WTC11 (cell line): ENCODE measurements at regions not wholly inside any gene's neighbourhood (a gene's known extent, or its start where the extent isn't known, plus 50 kb on each side); places are given as distances from the start of the nearest gene placed in this dataset.

Experiments
- ATAC-seq: fragments of 200-7000 bp; cut with Tn5 transposase; 2 replicates; pipeline ENCODE4 v1.10.0; 2021; ENCODE audit warnings: mild to moderate bottlenecking, moderate library complexity
- CTCF ChIA-PET: fragments of 300-600 bp; sonication (Branson Sonifier 250); formaldehyde crosslinking; loops from one replicate; lab custom pipeline; 2021; ENCODE audit warnings: antibody characterized with exemption; lab: Charles Lee
- POLR2A ChIA-PET: fragments of 350-600 bp; sonication (Branson Sonifier 250); formaldehyde crosslinking; loops from one replicate; lab custom pipeline; 2021; ENCODE audit warnings: antibody characterized with exemption; lab: Charles Lee
- DNase-seq: peaks from one replicate; pipeline ENCODE4 v3.0.0; 2021; ENCODE audit warnings: low spot score
- H3K27ac Mint-ChIP-seq: 2 replicates; pipeline ENCODE4 v1.8.0; 2021; ENCODE audit warnings: mixed read lengths
- H3K27me3 Mint-ChIP-seq: 2 replicates; pipeline ENCODE4 v1.8.0; 2021; ENCODE audit warnings: low read depth, mild to moderate bottlenecking, moderate library complexity, mixed read lengths
- H3K36me3 Mint-ChIP-seq: 2 replicates; pipeline ENCODE4 v1.8.0; 2021; ENCODE audit warnings: mixed read lengths
- H3K4me1 Mint-ChIP-seq: 2 replicates; pipeline ENCODE4 v1.8.0; 2022; ENCODE audit warnings: mixed read lengths
- H3K4me3 Mint-ChIP-seq: 2 replicates; pipeline ENCODE4 v1.8.0; 2021; ENCODE audit warnings: mild to moderate bottlenecking, moderate library complexity, mixed read lengths
- H3K9me3 Mint-ChIP-seq: 2 replicates; pipeline ENCODE4 v1.8.0; 2021; ENCODE audit warnings: mixed read lengths
- ATF1 ChIP-seq: sonication (generic); formaldehyde crosslinking; IDR thresholded peaks from 2 replicates; pipeline ENCODE4 v1.8.1; 2023; ENCODE audit warnings: mild to moderate bottlenecking, moderate library complexity, missing genetic modification reagents
- ERG ChIP-seq: fragments of 250-450 bp; sonication (Bioruptor Pico); IDR thresholded peaks from 2 replicates; pipeline ENCODE4 v1.8.0; 2021; ENCODE audit warnings: mild to moderate bottlenecking
- FOXJ3 ChIP-seq: sonication (generic); formaldehyde crosslinking; IDR thresholded peaks from 2 replicates; pipeline ENCODE4 v1.9.0; 2021; ENCODE audit warnings: missing genetic modification reagents, mild to moderate bottlenecking, borderline replicate concordance
- GABPB1 ChIP-seq: sonication (generic); formaldehyde crosslinking; IDR thresholded peaks from 2 replicates; pipeline ENCODE4 v1.8.1; 2023; ENCODE audit warnings: mild to moderate bottlenecking, missing genetic modification reagents
- KAT7 ChIP-seq: sonication (generic); formaldehyde crosslinking; IDR thresholded peaks from 2 replicates; pipeline ENCODE4 v1.8.1; 2023; ENCODE audit warnings: missing genetic modification reagents, mild to moderate bottlenecking, borderline replicate concordance
- MLX ChIP-seq: sonication (generic); formaldehyde crosslinking; IDR thresholded peaks from 2 replicates; pipeline ENCODE4 v1.8.1; 2023; ENCODE audit warnings: mild to moderate bottlenecking, missing genetic modification reagents, moderate library complexity
- MXD4 ChIP-seq: fragments of 250-450 bp; sonication (Bioruptor Pico); IDR thresholded peaks from 2 replicates; pipeline ENCODE4 v1.8.0; 2021; ENCODE audit warnings: mild to moderate bottlenecking, moderate library complexity, borderline replicate concordance
- NFATC4 ChIP-seq: fragments of 250-450 bp; sonication (Bioruptor Pico); IDR thresholded peaks from 2 replicates; pipeline ENCODE4 v1.9.0; 2021; ENCODE audit warnings: mild to moderate bottlenecking
- RORB ChIP-seq: fragments of 250-450 bp; sonication (Bioruptor Pico); IDR thresholded peaks from 2 replicates; pipeline ENCODE4 v1.9.0; 2021; ENCODE audit warnings: mild to moderate bottlenecking
- SP1 ChIP-seq: sonication (generic); formaldehyde crosslinking; conservative IDR thresholded peaks from 2 replicates; pipeline ENCODE4 v1.8.1; 2022; ENCODE audit warnings: missing genetic modification reagents
- TCF7 ChIP-seq: sonication (generic); formaldehyde crosslinking; IDR thresholded peaks from 2 replicates; pipeline ENCODE4 v1.8.0; 2022; ENCODE audit warnings: mild to moderate bottlenecking, low read depth, missing genetic modification reagents, moderate library complexity
- TP53 ChIP-seq: sonication (generic); formaldehyde crosslinking; IDR thresholded peaks from 2 replicates; pipeline ENCODE4 v1.8.1; 2023; ENCODE audit warnings: mild to moderate bottlenecking, missing genetic modification reagents
- ZMAT4 ChIP-seq: fragments of 250-450 bp; sonication (Bioruptor Pico); IDR thresholded peaks from 2 replicates; pipeline ENCODE4 v1.9.0; 2021; ENCODE audit warnings: mild to moderate bottlenecking
- ZNF121 ChIP-seq: sonication (generic); formaldehyde crosslinking; IDR thresholded peaks from 2 replicates; pipeline ENCODE4 v1.8.0; 2023; ENCODE audit warnings: missing genetic modification reagents
- ZNF232 ChIP-seq: sonication (generic); formaldehyde crosslinking; IDR thresholded peaks from 2 replicates; pipeline ENCODE4 v1.8.0; 2022; ENCODE audit warnings: mild to moderate bottlenecking, missing genetic modification reagents
- ZNF263 ChIP-seq: sonication (generic); formaldehyde crosslinking; IDR thresholded peaks from 2 replicates; pipeline ENCODE4 v1.8.1; 2022; ENCODE audit warnings: low read depth, mild to moderate bottlenecking, moderate library complexity, missing genetic modification reagents
- ZNF512 ChIP-seq: sonication (generic); formaldehyde crosslinking; IDR thresholded peaks from 2 replicates; pipeline ENCODE4 v1.8.1; 2022; ENCODE audit warnings: missing genetic modification reagents, borderline replicate concordance
- TF ChIP-seq, protein P1 (sequence below): sonication (generic); formaldehyde crosslinking; IDR thresholded peaks from 2 replicates; pipeline ENCODE4 v1.8.1; 2023; ENCODE audit warnings: mild to moderate bottlenecking, missing genetic modification reagents, borderline replicate concordance
- TF ChIP-seq, protein P2 (sequence below): sonication (generic); formaldehyde crosslinking; IDR thresholded peaks from 2 replicates; pipeline ENCODE4 v1.8.1; 2023; ENCODE audit warnings: mild to moderate bottlenecking, moderate library complexity, missing genetic modification reagents
- TF ChIP-seq, protein P3 (sequence below): sonication (generic); formaldehyde crosslinking; IDR thresholded peaks from 2 replicates; pipeline ENCODE4 v1.8.0; 2022; ENCODE audit warnings: mild to moderate bottlenecking, missing genetic modification reagents
- TF ChIP-seq, protein P4 (sequence below): sonication (generic); formaldehyde crosslinking; IDR thresholded peaks from 2 replicates; pipeline ENCODE4 v1.8.1; 2022; ENCODE audit warnings: low read depth, mild to moderate bottlenecking, moderate library complexity, missing genetic modification reagents, borderline replicate concordance

DNA sequence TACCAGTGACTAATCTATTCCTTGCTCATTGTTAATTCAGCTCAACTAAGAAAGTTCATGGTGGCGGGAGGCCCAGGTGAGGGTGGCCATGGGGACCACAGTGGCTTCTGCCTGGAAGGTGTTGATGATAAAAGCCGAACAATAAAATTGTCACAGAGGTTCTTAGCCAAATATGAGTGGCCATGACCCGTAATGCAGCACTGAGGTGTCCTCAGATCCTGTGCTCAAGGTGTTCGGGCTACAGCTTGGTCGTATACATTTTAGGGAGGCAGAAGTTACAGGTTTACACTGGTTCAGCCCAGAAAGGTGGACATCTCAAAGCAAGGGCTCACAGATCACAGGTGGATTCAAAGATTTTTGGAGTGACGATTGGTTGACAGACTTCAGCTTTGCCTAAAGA is 98.5 kb upstream of the SNTG2 start (continued):
- TF ChIP-seq KAT7 (CRISPR knock-in tag) = no peak
- TF ChIP-seq, protein P1, sequence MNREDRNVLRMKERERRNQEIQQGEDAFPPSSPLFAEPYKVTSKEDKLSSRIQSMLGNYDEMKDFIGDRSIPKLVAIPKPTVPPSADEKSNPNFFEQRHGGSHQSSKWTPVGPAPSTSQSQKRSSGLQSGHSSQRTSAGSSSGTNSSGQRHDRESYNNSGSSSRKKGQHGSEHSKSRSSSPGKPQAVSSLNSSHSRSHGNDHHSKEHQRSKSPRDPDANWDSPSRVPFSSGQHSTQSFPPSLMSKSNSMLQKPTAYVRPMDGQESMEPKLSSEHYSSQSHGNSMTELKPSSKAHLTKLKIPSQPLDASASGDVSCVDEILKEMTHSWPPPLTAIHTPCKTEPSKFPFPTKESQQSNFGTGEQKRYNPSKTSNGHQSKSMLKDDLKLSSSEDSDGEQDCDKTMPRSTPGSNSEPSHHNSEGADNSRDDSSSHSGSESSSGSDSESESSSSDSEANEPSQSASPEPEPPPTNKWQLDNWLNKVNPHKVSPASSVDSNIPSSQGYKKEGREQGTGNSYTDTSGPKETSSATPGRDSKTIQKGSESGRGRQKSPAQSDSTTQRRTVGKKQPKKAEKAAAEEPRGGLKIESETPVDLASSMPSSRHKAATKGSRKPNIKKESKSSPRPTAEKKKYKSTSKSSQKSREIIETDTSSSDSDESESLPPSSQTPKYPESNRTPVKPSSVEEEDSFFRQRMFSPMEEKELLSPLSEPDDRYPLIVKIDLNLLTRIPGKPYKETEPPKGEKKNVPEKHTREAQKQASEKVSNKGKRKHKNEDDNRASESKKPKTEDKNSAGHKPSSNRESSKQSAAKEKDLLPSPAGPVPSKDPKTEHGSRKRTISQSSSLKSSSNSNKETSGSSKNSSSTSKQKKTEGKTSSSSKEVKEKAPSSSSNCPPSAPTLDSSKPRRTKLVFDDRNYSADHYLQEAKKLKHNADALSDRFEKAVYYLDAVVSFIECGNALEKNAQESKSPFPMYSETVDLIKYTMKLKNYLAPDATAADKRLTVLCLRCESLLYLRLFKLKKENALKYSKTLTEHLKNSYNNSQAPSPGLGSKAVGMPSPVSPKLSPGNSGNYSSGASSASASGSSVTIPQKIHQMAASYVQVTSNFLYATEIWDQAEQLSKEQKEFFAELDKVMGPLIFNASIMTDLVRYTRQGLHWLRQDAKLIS = no peak
- TF ChIP-seq TP53 = no peak
- TF ChIP-seq, protein P2, sequence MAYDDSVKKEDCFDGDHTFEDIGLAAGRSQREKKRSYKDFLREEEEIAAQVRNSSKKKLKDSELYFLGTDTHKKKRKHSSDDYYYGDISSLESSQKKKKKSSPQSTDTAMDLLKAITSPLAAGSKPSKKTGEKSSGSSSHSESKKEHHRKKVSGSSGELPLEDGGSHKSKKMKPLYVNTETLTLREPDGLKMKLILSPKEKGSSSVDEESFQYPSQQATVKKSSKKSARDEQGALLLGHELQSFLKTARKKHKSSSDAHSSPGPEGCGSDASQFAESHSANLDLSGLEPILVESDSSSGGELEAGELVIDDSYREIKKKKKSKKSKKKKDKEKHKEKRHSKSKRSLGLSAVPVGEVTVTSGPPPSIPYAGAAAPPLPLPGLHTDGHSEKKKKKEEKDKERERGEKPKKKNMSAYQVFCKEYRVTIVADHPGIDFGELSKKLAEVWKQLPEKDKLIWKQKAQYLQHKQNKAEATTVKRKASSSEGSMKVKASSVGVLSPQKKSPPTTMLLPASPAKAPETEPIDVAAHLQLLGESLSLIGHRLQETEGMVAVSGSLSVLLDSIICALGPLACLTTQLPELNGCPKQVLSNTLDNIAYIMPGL (CRISPR knock-in tag) = no peak
- no peak for TF ChIP-seq MLX (CRISPR knock-in tag)
- TF ChIP-seq MXD4 = no peak

GRCh38 chr2:851680-852079 is 99.0 kb upstream of the SNTG2 start:
- Mint-ChIP-seq H3K27me3 (no peaks in the 10 kb centered on the region; the same call in 1 of the 2 replicates), H3K4me3 (no peak overlapping the region)
- ATAC-seq = no peak
- TF ChIP-seq, protein P3, sequence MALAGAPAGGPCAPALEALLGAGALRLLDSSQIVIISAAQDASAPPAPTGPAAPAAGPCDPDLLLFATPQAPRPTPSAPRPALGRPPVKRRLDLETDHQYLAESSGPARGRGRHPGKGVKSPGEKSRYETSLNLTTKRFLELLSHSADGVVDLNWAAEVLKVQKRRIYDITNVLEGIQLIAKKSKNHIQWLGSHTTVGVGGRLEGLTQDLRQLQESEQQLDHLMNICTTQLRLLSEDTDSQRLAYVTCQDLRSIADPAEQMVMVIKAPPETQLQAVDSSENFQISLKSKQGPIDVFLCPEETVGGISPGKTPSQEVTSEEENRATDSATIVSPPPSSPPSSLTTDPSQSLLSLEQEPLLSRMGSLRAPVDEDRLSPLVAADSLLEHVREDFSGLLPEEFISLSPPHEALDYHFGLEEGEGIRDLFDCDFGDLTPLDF = no peak
- TF ChIP-seq GABPB1 (CRISPR knock-in tag) = no peak
- TF ChIP-seq ZNF512 (CRISPR knock-in tag) = no peak
- no peak for TF ChIP-seq NFATC4 (CRISPR knock-in tag)
- TF ChIP-seq ERG (CRISPR knock-in tag) = no peak
- TF ChIP-seq, protein P1 = no peak
- TF ChIP-seq, protein P4, sequence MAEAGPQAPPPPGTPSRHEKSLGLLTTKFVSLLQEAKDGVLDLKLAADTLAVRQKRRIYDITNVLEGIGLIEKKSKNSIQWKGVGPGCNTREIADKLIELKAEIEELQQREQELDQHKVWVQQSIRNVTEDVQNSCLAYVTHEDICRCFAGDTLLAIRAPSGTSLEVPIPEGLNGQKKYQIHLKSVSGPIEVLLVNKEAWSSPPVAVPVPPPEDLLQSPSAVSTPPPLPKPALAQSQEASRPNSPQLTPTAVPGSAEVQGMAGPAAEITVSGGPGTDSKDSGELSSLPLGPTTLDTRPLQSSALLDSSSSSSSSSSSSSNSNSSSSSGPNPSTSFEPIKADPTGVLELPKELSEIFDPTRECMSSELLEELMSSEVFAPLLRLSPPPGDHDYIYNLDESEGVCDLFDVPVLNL (CRISPR knock-in tag) = no peak
- no peak for TF ChIP-seq TCF7
- TF ChIP-seq ZNF263 (CRISPR knock-in tag) = no peak
- TF ChIP-seq ZNF232 (CRISPR knock-in tag) = no peak
- TF ChIP-seq ZNF121 (CRISPR knock-in tag) = no peak
- no peak for TF ChIP-seq SP1 (CRISPR knock-in tag)
- TF ChIP-seq RORB = no peak
- no peak for TF ChIP-seq FOXJ3 (CRISPR knock-in tag)
- TF ChIP-seq ZMAT4 (CRISPR knock-in tag) = no peak
- TF ChIP-seq ATF1 (CRISPR knock-in tag) = no peak
- TF ChIP-seq, all 79 proteins: peak for 0
- no peak overlapping the region for H3K27ac Mint-ChIP-seq
- H3K36me3 Mint-ChIP-seq = no peaks in the 10 kb centered on the region; the same call in 1 of the 2 replicates
- H3K9me3 Mint-ChIP-seq = peaks cover 7% of the 10 kb centered on the region
- ChIA-PET CTCF (no interaction called here), POLR2A (no interaction called here)
- no peak for DNase-seq
- peaks cover 21% of the 10 kb centered on the region for H3K4me1 Mint-ChIP-seq
